Glutamatergic neuron (in vitro differentiated cells): ENCODE measurements at regions not wholly inside any gene's neighbourhood (a gene's known extent, or its start where the extent isn't known, plus 50 kb on each side); places are given as distances from the start of the nearest gene placed in this dataset.

Experiments used
- DNase-seq: peaks from one replicate; pipeline ENCODE4 v3.0.0; 2022
- H3K27ac Mint-ChIP-seq: one replicate; pipeline ENCODE4 v1.8.0; 2020; ENCODE audit warnings: mild to moderate bottlenecking, mixed read lengths, inconsistent platforms; ENCODE audit not compliant: unreplicated experiment
- H3K27me3 Mint-ChIP-seq: one replicate; pipeline ENCODE4 v1.8.0; 2020; ENCODE audit warnings: mild to moderate bottlenecking, moderate library complexity, mixed read lengths, inconsistent platforms; ENCODE audit not compliant: unreplicated experiment
- H3K36me3 Mint-ChIP-seq: one replicate; pipeline ENCODE4 v1.8.0; 2020; ENCODE audit warnings: mild to moderate bottlenecking, mixed read lengths, inconsistent platforms; ENCODE audit not compliant: unreplicated experiment
- H3K4me1 Mint-ChIP-seq: one replicate; pipeline ENCODE4 v1.8.0; 2020; ENCODE audit warnings: mild to moderate bottlenecking, low read depth, mixed read lengths, inconsistent platforms; ENCODE audit not compliant: unreplicated experiment
- H3K4me3 Mint-ChIP-seq: one replicate; pipeline ENCODE4 v1.8.0; 2020; ENCODE audit warnings: mild to moderate bottlenecking, mixed read lengths, inconsistent platforms; ENCODE audit not compliant: unreplicated experiment
- H3K9me3 Mint-ChIP-seq: one replicate; pipeline ENCODE4 v1.8.0; 2020; ENCODE audit warnings: mild to moderate bottlenecking, moderate library complexity, mixed read lengths, inconsistent platforms; ENCODE audit not compliant: unreplicated experiment
- CTCF ChIP-seq: fragments of 200-600 bp; sonication (generic); IDR thresholded peaks from one replicate; pipeline ENCODE4 v1.5.0; 2021; ENCODE audit not compliant: partially characterized antibody, unreplicated experiment

GRCh38 chr7:46715579-46715978, 794.5 kb upstream of the IGFBP3 start:
- no peak overlapping the region for H3K4me3 Mint-ChIP-seq
- no peaks in the 10 kb centered on the region for H3K4me1 Mint-ChIP-seq
- no peak for DNase-seq
- H3K36me3 Mint-ChIP-seq: no peaks in the 10 kb centered on the region
- H3K9me3 Mint-ChIP-seq: no peaks in the 10 kb centered on the region
- TF ChIP-seq CTCF: no peak
- peaks cover 4% of the 10 kb centered on the region for H3K27me3 Mint-ChIP-seq
- H3K27ac Mint-ChIP-seq: no peak overlapping the region

GRCh38 chr7:46714904-46715303, 793.8 kb upstream of the IGFBP3 start:
- H3K27me3 Mint-ChIP-seq: peaks cover 4% of the 10 kb centered on the region
- H3K36me3 Mint-ChIP-seq: no peaks in the 10 kb centered on the region
- DNase-seq: no peak
- no peaks in the 10 kb centered on the region for H3K9me3 Mint-ChIP-seq
- H3K4me3 Mint-ChIP-seq: no peak overlapping the region
- H3K27ac Mint-ChIP-seq: no peak overlapping the region
- TF ChIP-seq CTCF: no peak
- no peaks in the 10 kb centered on the region for H3K4me1 Mint-ChIP-seq

- H3K4me3 Mint-ChIP-seq: no peak overlapping the region
- no peak for DNase-seq
- H3K36me3 Mint-ChIP-seq: no peaks in the 10 kb centered on the region
- no peak for TF ChIP-seq CTCF
- peaks cover 4% of the 10 kb centered on the region for H3K27me3 Mint-ChIP-seq
- H3K4me1 Mint-ChIP-seq: no peaks in the 10 kb centered on the region
- H3K27ac Mint-ChIP-seq: no peak overlapping the region
- no peaks in the 10 kb centered on the region for H3K9me3 Mint-ChIP-seq
Measured at GRCh38 chr7:46713868-46714596, 793.0 kb upstream of the IGFBP3 start.

GRCh38 chr7:46710927-46711326, 789.9 kb upstream of the IGFBP3 start:
- no peak for TF ChIP-seq CTCF
- H3K9me3 Mint-ChIP-seq: no peaks in the 10 kb centered on the region
- H3K4me1 Mint-ChIP-seq: no peaks in the 10 kb centered on the region

GRCh38 chr7:46707973-46708372, 786.9 kb upstream of the IGFBP3 start:
- Mint-ChIP-seq H3K27me3 (no peaks in the 10 kb centered on the region), H3K27ac (no peak overlapping the region), H3K4me1 (no peaks in the 10 kb centered on the region), H3K9me3 (no peaks in the 10 kb centered on the region), H3K36me3 (no peaks in the 10 kb centered on the region), H3K4me3 (no peak overlapping the region)
- TF ChIP-seq CTCF: no peak
- no peak for DNase-seq

More at GRCh38 chr7:46710927-46711326, 789.9 kb upstream of the IGFBP3 start:
- H3K27ac Mint-ChIP-seq: no peak overlapping the region
- no peak for DNase-seq
- H3K27me3 Mint-ChIP-seq: peaks cover 1% of the 10 kb centered on the region
- H3K4me3 Mint-ChIP-seq: no peak overlapping the region
- no peaks in the 10 kb centered on the region for H3K36me3 Mint-ChIP-seq
